ENCODE measurements at regions not wholly inside any gene's neighbourhood (a gene's known extent, or its start where the extent isn't known, plus 50 kb on each side); places are given as distances from the start of the nearest gene placed in this dataset.

DNA sequence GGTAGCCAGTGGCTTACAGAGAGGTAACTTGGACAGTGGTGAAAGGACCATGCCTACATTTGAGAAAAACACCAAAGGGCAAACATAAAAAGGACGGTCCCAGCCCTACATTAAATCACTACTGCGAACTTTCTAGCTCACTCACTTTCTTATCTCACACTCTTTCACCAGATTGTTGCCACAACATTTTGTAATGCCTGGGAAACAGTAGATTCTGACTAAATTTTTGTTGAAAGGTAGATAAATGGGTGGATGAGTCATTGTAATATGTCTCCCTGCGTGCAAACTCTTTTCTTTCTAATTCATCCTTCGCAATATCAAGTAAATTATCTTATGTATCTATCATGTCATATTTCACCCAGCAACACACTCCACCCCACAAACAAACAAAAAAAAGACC, 192.2 kb downstream of the IRS1 start:
- Histone ChIP-seq H3K4ac (ENCODE audit: low read depth in 1 of 2, low read length in 2 of 2) (no peak overlapping the region), H2AFZ (ENCODE audit: low read depth, low read length) (no peak overlapping the region), H2BK120ac (ENCODE audit: low read depth, low read length) (no peak overlapping the region), H3K9ac (ENCODE audit: low read length) (peak overlapping the region; percentile 29), H3K14ac (ENCODE audit: low read length in 2 of 2) (no peak overlapping the region), H3K27ac (ENCODE audit: low read length, poor library complexity, severe bottlenecking) (no peak overlapping the region), H4K91ac (ENCODE audit: low read length) (no peak overlapping the region), H2BK15ac (ENCODE audit: low read depth, poor library complexity, severe bottlenecking) (no peak overlapping the region), H3K4me1 (ENCODE audit: control insufficient read depth, insufficient read depth, low read depth, low read length) (no peaks in the 10 kb centered on the region), H3K9me3 (ENCODE audit: control insufficient read depth, low read length) (no peaks in the 10 kb centered on the region), H3K4me3 (ENCODE audit: insufficient read depth in 1 of 2, low read depth in 1 of 2, low read length in 2 of 2) (no peak overlapping the region), H4K8ac (ENCODE audit: low read length) (no peak overlapping the region), H2AK5ac (ENCODE audit: low read length, severe bottlenecking) (no peak overlapping the region), H2BK12ac (ENCODE audit: low read length in 2 of 2) (no peak overlapping the region), H3K4me2 (ENCODE audit: low read length, poor library complexity, severe bottlenecking) (no peak overlapping the region), H3K23ac (ENCODE audit: low read length in 2 of 2) (no peak overlapping the region), H3K79me1 (replicated peaks; ENCODE audit: low read length, poor library complexity, severe bottlenecking) (no peaks in the 10 kb centered on the region), H2BK5ac (ENCODE audit: low read depth, low read length, poor library complexity, severe bottlenecking) (no peak overlapping the region), H3K27me3 (ENCODE audit: control insufficient read depth in 1 of 2, insufficient read depth in 1 of 2, low read length in 2 of 2) (no peaks in the 10 kb centered on the region), H3K18ac (ENCODE audit: low read depth in 1 of 2, low read length in 2 of 2) (no peak overlapping the region), H3K36me3 (ENCODE audit: control insufficient read depth in 1 of 2, insufficient read depth in 2 of 2, low read depth in 1 of 2, low read length in 2 of 2) (no peaks in the 10 kb centered on the region)
- peak; percentile 49 for DNase-seq
- 81% methylated on average over 2 of the region's 4 CpGs for WGBS

DNA sequence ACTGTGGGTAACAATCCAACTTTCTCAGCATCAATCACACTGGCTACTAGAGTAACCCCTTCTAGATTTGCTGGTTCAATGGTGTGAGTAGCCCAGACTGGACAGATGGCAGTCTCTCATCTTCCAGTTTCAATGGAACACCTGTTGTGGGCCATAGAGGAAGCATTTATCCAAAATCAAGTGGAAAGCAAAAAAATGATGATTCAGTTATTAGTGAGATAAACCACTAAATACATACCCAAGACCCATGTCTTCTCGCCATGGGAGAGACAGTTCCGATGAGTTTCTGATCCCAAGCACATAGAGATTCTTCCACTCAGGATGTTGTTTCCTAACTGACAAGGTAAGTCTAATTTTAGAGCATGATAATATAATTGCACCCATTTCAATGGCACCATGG, 194.0 kb downstream of the IRS1 start:
- no peak for DNase-seq
- Histone ChIP-seq H3K79me1 (replicated peaks; ENCODE audit: low read length, poor library complexity, severe bottlenecking) (no peaks in the 10 kb centered on the region), H3K4me3 (ENCODE audit: insufficient read depth in 1 of 2, low read depth in 1 of 2, low read length in 2 of 2) (no peak overlapping the region), H2AFZ (ENCODE audit: low read depth, low read length) (no peak overlapping the region), H2AK5ac (ENCODE audit: low read length, severe bottlenecking) (no peak overlapping the region), H3K9ac (ENCODE audit: low read length) (no peak overlapping the region), H3K36me3 (ENCODE audit: control insufficient read depth in 1 of 2, insufficient read depth in 2 of 2, low read depth in 1 of 2, low read length in 2 of 2) (no peaks in the 10 kb centered on the region), H2BK15ac (ENCODE audit: low read depth, poor library complexity, severe bottlenecking) (no peak overlapping the region), H3K14ac (ENCODE audit: low read length in 2 of 2) (no peak overlapping the region), H3K9me3 (ENCODE audit: control insufficient read depth, low read length) (no peaks in the 10 kb centered on the region), H2BK5ac (ENCODE audit: low read depth, low read length, poor library complexity, severe bottlenecking) (no peak overlapping the region), H2BK12ac (ENCODE audit: low read length in 2 of 2) (no peak overlapping the region), H3K27me3 (ENCODE audit: control insufficient read depth in 1 of 2, insufficient read depth in 1 of 2, low read length in 2 of 2) (no peaks in the 10 kb centered on the region), H3K27ac (ENCODE audit: low read length, poor library complexity, severe bottlenecking) (no peak overlapping the region), H4K91ac (ENCODE audit: low read length) (no peak overlapping the region), H3K23ac (ENCODE audit: low read length in 2 of 2) (no peak overlapping the region), H3K4me1 (ENCODE audit: control insufficient read depth, insufficient read depth, low read depth, low read length) (no peaks in the 10 kb centered on the region), H2BK120ac (ENCODE audit: low read depth, low read length) (no peak overlapping the region), H3K4ac (ENCODE audit: low read depth in 1 of 2, low read length in 2 of 2) (no peak overlapping the region), H3K18ac (ENCODE audit: low read depth in 1 of 2, low read length in 2 of 2) (no peak overlapping the region), H3K4me2 (ENCODE audit: low read length, poor library complexity, severe bottlenecking) (no peak overlapping the region), H4K8ac (ENCODE audit: low read length) (no peak overlapping the region)
- WGBS = no CpG with 5 or more reads among the region's 2 CpGs

DNA sequence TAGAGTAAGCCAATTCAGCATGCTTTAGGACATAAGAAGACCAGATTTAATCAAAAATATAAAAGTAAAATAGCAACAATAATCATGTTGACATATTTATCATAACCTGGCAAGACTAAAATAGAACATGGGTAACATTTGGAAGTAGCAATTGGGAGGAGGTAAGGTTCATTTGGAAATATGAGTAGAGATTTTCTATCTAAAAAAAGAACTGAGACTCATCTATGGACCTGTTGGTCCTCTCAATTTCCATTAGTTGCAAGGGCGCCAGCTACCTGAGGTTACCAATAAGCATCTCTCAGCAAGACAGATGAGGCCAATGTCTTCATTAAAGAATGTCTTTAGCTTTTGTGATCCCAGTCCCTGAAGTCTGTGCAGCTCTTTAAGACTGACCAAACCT, 196.0 kb downstream of the IRS1 start:
- WGBS = 100% methylated on average over 1 of the region's 1 CpG
- H2BK120ac ChIP-seq (ENCODE audit: low read depth, low read length) = no peak overlapping the region
- no peak overlapping the region for H2BK12ac ChIP-seq (ENCODE audit: low read length in 2 of 2)

DNA sequence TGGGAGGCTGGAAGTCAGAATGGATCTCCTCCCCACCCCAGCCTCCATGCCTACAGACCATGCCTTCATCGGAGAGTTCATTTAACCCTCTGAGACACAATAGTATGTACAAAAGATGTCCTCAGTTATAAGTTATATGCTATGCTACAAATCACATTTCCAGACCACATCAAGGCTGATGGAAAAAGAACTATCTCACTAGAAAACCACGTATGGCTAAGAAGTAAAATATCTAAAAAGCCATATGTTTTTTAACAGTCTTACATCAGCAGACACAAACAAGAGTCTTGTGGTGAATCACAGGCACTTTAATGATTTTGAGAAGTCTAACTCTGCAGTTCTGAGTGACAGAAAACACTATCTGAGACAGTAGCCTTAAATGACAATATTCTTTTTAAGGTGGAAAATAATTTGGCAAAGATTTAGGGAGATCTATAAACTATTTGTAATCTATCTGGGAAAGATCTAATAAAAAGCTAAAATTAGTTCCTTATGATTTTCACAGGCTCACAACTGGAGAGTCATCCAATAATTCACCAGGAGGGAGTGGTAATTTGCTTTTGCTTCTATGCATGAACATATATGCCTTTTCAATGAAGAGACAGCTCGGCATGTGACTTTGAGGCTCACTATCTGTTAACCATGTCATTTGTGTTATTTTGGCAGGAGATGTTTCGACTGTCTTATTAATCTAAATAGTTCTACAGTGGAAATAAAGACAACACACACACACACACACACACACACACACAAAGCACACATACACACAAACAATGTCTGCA, 197.5 kb downstream of the IRS1 start:
- H3K9me3 ChIP-seq (ENCODE audit: control insufficient read depth, low read length) = no peaks in the 10 kb centered on the region
- peak overlapping the region; percentile 31 for H4K91ac ChIP-seq (ENCODE audit: low read length)
- no peak overlapping the region for H2BK15ac ChIP-seq (ENCODE audit: low read depth, poor library complexity, severe bottlenecking)
- WGBS = 67% methylated on average over 1 of the region's 4 CpGs
- H3K4me3 ChIP-seq (ENCODE audit: insufficient read depth in 1 of 2, low read depth in 1 of 2, low read length in 2 of 2) = no peak overlapping the region
- DNase-seq = peak; percentile 71
- H3K4me2 ChIP-seq (ENCODE audit: low read length, poor library complexity, severe bottlenecking) = no peak overlapping the region
- peak overlapping the region in 1 of 2 experiments; percentile 85 for H2BK12ac ChIP-seq (ENCODE audit: low read length in 2 of 2)
- no peaks in the 10 kb centered on the region for H3K4me1 ChIP-seq (ENCODE audit: control insufficient read depth, insufficient read depth, low read depth, low read length)
- no peak overlapping the region for H3K4ac ChIP-seq (ENCODE audit: low read depth in 1 of 2, low read length in 2 of 2)
- no peaks in the 10 kb centered on the region for H3K36me3 ChIP-seq (ENCODE audit: control insufficient read depth in 1 of 2, insufficient read depth in 2 of 2, low read depth in 1 of 2, low read length in 2 of 2)
- H3K79me1 ChIP-seq (replicated peaks; ENCODE audit: low read length, poor library complexity, severe bottlenecking) = no peaks in the 10 kb centered on the region
- H3K14ac ChIP-seq (ENCODE audit: low read length in 2 of 2) = peak overlapping the region in 1 of 2 experiments; percentile 18
- H3K18ac ChIP-seq (ENCODE audit: low read depth in 1 of 2, low read length in 2 of 2) = peak overlapping the region in 1 of 2 experiments; percentile 47
- no peak overlapping the region for H2AK5ac ChIP-seq (ENCODE audit: low read length, severe bottlenecking)
- H2BK120ac ChIP-seq (ENCODE audit: low read depth, low read length) = no peak overlapping the region
- no peaks in the 10 kb centered on the region for H3K27me3 ChIP-seq (ENCODE audit: control insufficient read depth in 1 of 2, insufficient read depth in 1 of 2, low read length in 2 of 2)
- no peak overlapping the region for H2BK5ac ChIP-seq (ENCODE audit: low read depth, low read length, poor library complexity, severe bottlenecking)
- H2AFZ ChIP-seq (ENCODE audit: low read depth, low read length) = no peak overlapping the region
- H3K9ac ChIP-seq (ENCODE audit: low read length) = no peak overlapping the region
- no peak overlapping the region for H3K27ac ChIP-seq (ENCODE audit: low read length, poor library complexity, severe bottlenecking)
- H4K8ac ChIP-seq (ENCODE audit: low read length) = no peak overlapping the region
- H3K23ac ChIP-seq (ENCODE audit: low read length in 2 of 2) = no peak overlapping the region

More for the DNA sequence above, 196.0 kb downstream of the IRS1 start:
- Histone ChIP-seq H3K36me3 (ENCODE audit: control insufficient read depth in 1 of 2, insufficient read depth in 2 of 2, low read depth in 1 of 2, low read length in 2 of 2) (no peaks in the 10 kb centered on the region), H3K18ac (ENCODE audit: low read depth in 1 of 2, low read length in 2 of 2) (no peak overlapping the region), H4K8ac (ENCODE audit: low read length) (no peak overlapping the region), H3K23ac (ENCODE audit: low read length in 2 of 2) (no peak overlapping the region), H3K4me3 (ENCODE audit: insufficient read depth in 1 of 2, low read depth in 1 of 2, low read length in 2 of 2) (no peak overlapping the region), H3K4me1 (ENCODE audit: control insufficient read depth, insufficient read depth, low read depth, low read length) (no peaks in the 10 kb centered on the region), H3K14ac (ENCODE audit: low read length in 2 of 2) (no peak overlapping the region), H3K27me3 (ENCODE audit: control insufficient read depth in 1 of 2, insufficient read depth in 1 of 2, low read length in 2 of 2) (no peaks in the 10 kb centered on the region), H3K4me2 (ENCODE audit: low read length, poor library complexity, severe bottlenecking) (no peak overlapping the region), H3K27ac (ENCODE audit: low read length, poor library complexity, severe bottlenecking) (no peak overlapping the region), H4K91ac (ENCODE audit: low read length) (no peak overlapping the region), H2BK15ac (ENCODE audit: low read depth, poor library complexity, severe bottlenecking) (no peak overlapping the region), H3K4ac (ENCODE audit: low read depth in 1 of 2, low read length in 2 of 2) (no peak overlapping the region), H2BK5ac (ENCODE audit: low read depth, low read length, poor library complexity, severe bottlenecking) (no peak overlapping the region), H3K9me3 (ENCODE audit: control insufficient read depth, low read length) (no peaks in the 10 kb centered on the region), H2AFZ (ENCODE audit: low read depth, low read length) (no peak overlapping the region), H2AK5ac (ENCODE audit: low read length, severe bottlenecking) (no peak overlapping the region), H3K79me1 (replicated peaks; ENCODE audit: low read length, poor library complexity, severe bottlenecking) (no peaks in the 10 kb centered on the region), H3K9ac (ENCODE audit: low read length) (no peak overlapping the region)
- DNase-seq = no peak

All from mesenchymal stem cell (in vitro differentiated cells and primary cell).